Right lobe of liver (tissue), 4 donors: ENCODE measurements at regions not wholly inside any gene's neighbourhood (a gene's known extent, or its start where the extent isn't known, plus 50 kb on each side); places are given as distances from the start of the nearest gene placed in this dataset.

ENCODE experiments used
- CTCF ChIP-seq, 4 donors: fragments of 200-600 bp in 3 of 4; fragments of 450-650 bp in 1 of 4; IDR thresholded peaks; one replicate each; pipeline versions ENCODE4 v1.5.1 to v1.8.0; 2016 to 2022; ENCODE audit warnings: antibody characterized with exemption in 4 of 4, mild to moderate bottlenecking in 2 of 4
- POLR2A ChIP-seq: fragments of 450-650 bp; IDR thresholded peaks from one replicate; pipeline ENCODE4 v1.6.1; 2017; ENCODE audit warnings: antibody characterized with exemption, mild to moderate bottlenecking
- donor health status: DM: no; HTN: no; CAD: no.
- donor health status: DM: no; HTN: no; CAD: no.
- donor health status: DM: no; HTN: yes; CAD: no.

- TF ChIP-seq CTCF (IDR thresholded peaks at IDR 0.05) (no peak), POLR2A (no peak)
Measured at GRCh38 chr3:18144571-18144970, 280.6 kb downstream of the SATB1 start.
